Sigmoid colon (tissue), 4 donors: ENCODE measurements at regions not wholly inside any gene's neighbourhood (a gene's known extent, or its start where the extent isn't known, plus 50 kb on each side); places are given as distances from the start of the nearest gene placed in this dataset.

Experiments used
- EP300 ChIP-seq, 4 donors: sonication (generic); formaldehyde crosslinking; IDR thresholded peaks; one replicate each; pipeline ENCODE4 v1.6.1; 2017; ENCODE audit warnings: antibody characterized with exemption in 4 of 4
- POLR2AphosphoS5 ChIP-seq, 4 donors: sonication (generic); formaldehyde crosslinking; IDR thresholded peaks; one replicate each; pipeline ENCODE4 v1.6.1; 2017; ENCODE audit warnings: antibody characterized with exemption in 4 of 4
- TF ChIP-seq, protein P1 (sequence below), 4 experiments: fragments of 450-650 bp in 3 of 4; fragments of 200-600 bp in 1 of 4; IDR thresholded peaks; one replicate each; pipeline ENCODE4 v1.5.1; 2016 to 2019; ENCODE audit warnings: antibody characterized with exemption in 4 of 4, mild to moderate bottlenecking in 3 of 4, moderate library complexity in 2 of 4

DNA sequence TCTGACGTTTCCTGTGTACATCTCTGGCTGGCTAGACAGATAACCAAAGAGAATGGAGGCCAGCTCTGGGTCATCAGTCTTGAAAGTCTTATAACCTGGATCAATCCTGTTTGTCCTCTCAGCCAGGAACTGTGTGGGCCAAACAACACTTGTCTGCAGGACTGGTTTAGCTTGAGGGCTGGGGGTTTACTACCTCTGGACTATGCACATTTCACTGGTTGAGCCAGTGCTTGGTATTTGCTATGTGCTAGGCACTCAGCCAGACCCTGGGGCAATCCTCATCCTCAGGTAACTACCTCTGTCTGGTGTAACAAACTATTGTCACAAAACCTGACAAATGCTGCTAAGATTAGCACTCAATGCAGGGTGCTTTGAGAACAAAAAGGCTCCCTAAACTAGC is 169.7 kb downstream of the HAUS1 start:
- TF ChIP-seq, protein P1, sequence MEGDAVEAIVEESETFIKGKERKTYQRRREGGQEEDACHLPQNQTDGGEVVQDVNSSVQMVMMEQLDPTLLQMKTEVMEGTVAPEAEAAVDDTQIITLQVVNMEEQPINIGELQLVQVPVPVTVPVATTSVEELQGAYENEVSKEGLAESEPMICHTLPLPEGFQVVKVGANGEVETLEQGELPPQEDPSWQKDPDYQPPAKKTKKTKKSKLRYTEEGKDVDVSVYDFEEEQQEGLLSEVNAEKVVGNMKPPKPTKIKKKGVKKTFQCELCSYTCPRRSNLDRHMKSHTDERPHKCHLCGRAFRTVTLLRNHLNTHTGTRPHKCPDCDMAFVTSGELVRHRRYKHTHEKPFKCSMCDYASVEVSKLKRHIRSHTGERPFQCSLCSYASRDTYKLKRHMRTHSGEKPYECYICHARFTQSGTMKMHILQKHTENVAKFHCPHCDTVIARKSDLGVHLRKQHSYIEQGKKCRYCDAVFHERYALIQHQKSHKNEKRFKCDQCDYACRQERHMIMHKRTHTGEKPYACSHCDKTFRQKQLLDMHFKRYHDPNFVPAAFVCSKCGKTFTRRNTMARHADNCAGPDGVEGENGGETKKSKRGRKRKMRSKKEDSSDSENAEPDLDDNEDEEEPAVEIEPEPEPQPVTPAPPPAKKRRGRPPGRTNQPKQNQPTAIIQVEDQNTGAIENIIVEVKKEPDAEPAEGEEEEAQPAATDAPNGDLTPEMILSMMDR (IDR thresholded peaks at IDR 0.05) = no peak
- no peak for TF ChIP-seq EP300 (IDR thresholded peaks at IDR 0.05)
- TF ChIP-seq POLR2AphosphoS5 (IDR thresholded peaks at IDR 0.05) = no peak
